Hematopoietic multipotent progenitor cell treated with erythropoietin and hydrocortisone succinate and interleukin-3 and kit ligand, for 6 days (in vitro differentiated cells): ENCODE measurements at regions not wholly inside any gene's neighbourhood (a gene's known extent, or its start where the extent isn't known, plus 50 kb on each side); places are given as distances from the start of the nearest gene placed in this dataset.

Source experiments
- DNase-seq: peaks from one replicate; pipeline ENCODE4 v3.0.0-alpha.2; 2015

DNA sequence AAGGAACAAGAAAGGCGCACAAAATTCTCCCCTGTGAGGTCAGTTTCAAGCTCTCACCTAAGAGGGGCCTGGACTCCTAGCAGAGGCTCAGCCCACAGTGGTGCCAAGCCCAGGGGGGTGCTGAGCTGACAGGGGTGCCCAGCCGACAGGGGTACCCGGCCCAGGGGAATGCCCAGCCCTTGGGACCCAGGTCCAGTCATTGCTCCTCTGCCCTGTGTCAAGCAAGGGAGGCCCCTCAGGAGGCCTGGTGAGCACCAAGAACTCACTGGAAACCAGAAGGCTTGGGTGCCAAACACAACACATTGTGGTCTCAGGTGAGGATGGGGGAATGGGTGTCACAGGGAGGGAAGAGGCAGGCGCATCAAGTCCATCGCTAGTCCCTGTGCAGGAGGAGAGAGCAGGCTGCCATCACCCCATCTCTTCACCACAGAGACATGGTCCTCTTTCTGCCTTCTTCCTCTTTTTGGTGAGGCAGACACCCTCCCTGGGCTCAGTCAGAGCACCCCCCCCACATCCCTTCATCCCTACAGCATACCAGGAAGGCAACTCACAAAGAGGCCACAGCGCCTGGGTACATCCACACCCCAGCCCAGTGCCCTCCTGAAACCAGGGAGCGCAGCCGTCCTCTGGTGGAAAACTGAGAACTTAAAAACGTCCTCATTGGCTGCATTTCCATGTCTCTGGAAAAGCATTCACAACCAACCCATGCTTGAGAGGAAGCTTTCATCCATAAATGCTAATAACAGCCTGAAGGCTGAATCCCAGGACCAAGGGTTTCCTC lies 111.3 kb downstream of the BANF2 start:
- peak; percentile 12 for DNase-seq

DNA sequence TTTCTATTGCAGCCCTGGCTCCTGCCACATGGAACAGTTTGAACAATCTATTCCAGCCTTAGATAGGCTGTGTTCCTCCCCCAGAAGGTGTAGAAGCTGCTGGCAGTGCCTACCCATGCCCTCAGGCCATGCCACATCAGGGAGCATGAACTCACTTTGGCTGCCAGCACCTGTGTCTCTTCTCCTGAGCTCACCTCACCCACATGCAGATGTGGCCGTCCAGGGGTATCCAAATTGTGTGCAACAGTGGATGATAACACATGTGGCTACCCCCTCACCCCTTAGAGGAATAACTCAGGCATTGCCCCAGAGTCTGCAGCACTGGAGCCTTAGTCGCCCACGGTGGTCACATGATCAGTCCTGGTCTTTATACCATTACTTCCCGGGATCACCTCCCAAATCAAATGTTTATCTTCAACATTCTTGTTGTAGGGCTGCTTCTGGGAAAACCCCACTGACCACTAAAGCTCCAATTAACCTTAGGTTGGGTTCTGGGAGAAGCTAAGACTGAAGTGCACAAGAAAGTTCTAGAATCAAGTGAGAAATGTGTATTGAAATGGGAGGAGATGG lies 110.4 kb downstream of the BANF2 start:
- no peak for DNase-seq

DNA sequence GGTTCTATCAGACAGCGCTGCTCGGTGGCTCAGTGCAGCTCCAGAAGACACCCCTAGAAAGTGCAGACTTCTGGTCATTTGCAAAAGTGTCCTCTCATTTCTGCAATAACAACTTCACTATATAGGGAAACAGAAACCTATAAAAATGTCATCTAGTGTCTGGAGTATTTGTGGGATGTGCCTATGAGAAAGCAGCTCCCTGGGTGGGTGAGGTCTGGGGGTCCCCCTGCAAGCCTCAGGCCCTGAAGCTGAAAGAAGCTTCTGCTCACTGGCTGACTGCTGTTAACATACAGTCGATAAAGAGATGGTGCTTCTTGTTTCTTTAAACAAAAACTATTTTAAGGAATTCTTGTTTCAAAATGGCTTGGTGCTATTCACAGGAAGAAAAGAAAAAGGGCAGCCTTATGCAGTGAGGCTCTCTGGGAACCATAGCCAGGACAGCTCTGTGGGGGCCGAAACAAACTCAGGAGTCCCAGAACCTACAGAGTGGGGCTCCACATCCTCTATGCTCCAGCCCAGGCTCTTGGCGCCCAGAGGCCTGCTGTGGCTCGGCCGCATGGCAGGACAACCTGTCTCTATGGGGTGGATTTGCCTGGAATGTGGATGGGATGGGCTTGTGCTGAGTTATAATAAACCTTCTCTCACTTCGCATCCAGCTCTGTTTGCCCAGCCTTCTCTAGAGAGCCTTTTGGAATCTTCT lies 109.7 kb downstream of the BANF2 start:
- DNase-seq, result no peak

DNA sequence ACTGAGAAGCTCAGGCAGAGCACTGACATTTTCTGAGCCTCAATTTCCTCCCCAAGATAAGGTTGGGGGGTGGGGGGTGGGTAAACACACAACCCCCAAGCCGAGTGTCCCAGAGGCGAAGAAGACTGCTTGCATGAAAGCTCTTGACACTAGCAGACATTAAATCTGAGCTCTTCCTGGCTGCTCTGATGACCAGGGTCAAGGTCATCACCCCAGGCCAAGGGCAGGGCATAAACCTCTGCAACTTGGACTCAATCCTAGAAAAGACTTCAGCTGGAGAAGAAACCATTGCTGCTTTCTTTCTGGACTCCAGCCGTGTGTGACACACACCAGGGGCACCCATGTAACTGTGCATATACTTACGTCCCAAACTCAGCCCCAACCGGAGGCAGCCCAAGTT lies 109.0 kb downstream of the BANF2 start:
- DNase-seq, result no peak

DNA sequence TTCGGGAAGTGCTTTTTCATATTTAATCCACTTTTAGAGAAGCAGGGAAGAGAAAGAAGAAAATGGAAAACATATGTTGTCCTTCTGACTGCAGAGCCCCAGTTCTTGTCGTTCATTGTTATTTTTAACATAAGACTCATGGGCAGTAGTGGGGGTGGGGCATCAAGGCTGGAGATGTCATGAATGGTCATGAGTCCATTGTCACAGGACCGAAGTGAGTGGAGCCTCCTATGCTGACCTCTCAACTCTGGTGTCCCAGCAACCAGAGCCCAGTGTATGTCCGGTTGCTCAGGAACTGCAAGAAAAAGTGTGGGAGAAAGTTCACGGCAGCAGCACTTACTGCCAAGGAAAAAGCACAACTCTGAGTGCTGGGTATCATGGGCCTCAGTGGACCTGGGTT lies 108.6 kb downstream of the BANF2 start:
- no peak for DNase-seq

DNA sequence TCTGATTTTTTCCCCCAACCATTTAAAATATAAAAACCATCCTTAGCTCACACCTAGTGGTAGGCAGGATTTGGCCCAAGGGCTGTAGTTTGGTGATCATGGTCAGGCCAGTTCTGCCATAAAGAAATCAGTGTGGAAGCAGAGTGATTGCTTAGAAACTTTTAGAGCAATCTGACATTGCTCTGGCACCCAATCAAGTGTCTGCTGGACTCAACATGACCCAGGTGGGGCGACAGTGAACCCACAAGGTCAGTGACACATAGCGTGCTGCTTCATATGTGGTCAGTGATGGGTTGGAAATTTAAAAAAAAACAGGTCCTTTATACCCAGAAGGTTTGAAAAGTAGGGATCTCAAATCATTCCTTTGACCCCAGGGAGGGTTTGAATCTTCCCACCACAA lies 107.9 kb downstream of the BANF2 start:
- DNase-seq, result no peak

DNA sequence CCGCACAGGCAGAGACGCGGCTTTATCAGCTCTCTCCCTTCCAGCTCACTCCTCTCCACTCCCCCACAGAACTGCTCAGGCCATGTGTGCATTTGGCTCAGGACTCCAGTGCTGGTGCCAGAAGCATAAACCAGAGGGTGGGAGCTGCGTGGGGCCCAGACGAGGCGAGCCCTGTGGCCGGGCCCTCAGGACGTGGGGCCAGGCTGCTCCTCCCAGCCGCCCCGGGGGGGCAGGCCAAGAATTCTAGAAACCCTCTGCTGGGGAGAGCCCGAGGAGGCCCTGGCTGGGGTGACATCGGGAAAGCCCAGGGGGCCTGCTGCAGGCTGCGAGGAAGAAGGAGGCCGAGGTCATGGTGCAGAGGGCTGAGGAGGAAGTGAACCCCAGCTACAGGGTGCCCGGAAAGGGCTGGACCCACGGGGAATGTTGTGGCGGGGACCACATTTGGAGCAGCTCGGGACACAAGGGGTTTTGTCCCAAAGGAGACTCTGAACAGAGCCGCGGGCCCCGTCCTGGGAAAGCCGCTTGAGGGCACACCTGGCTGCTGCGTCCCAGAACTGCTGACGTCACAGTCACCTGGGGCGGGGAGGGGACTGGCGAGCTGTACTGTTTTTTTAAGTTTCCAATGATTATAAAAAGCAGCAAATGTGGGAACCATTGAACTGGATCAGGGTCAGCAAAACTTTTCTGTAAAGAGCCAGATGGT lies 107.1 kb downstream of the BANF2 start:
- no peak for DNase-seq

DNA sequence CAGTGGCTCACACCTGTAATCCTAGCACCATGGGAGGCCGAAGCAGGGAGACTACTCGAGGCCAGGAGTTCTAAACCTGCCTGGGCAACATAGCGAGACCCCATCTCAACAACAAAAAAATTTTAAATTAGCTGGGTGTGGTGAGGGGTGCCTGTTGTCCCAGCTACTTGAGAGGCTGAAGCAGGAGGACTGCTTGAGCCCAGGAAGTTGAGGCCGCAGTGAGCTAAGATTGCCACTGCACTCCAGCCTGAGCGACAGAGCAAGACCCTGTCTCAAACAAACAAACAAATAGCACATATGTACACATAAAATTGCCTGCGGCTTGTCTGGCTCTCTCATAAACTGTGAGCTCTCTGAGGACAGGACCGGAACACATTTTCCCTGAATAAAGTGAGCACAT lies 106.3 kb downstream of the BANF2 start:
- no peak for DNase-seq

DNA sequence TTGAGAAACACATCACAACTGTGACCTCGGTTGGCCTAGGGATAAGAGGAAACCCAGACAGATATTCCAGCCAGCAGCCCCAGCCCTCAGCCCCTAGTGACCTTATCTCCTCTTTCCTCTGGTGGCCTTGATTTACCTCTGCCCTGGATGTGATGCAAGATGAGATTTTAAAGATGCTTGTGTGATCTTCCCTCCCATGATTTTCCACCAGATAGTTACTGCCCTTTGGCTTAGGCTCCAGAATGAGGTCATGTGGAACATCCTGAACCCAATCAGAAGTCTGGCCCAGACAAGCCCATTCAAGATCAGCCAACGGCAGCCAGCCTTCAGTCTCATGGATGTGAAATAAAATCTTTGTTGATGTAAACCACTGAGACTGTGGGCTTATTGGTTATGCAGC lies 104.0 kb downstream of the BANF2 start:
- no peak for DNase-seq

DNA sequence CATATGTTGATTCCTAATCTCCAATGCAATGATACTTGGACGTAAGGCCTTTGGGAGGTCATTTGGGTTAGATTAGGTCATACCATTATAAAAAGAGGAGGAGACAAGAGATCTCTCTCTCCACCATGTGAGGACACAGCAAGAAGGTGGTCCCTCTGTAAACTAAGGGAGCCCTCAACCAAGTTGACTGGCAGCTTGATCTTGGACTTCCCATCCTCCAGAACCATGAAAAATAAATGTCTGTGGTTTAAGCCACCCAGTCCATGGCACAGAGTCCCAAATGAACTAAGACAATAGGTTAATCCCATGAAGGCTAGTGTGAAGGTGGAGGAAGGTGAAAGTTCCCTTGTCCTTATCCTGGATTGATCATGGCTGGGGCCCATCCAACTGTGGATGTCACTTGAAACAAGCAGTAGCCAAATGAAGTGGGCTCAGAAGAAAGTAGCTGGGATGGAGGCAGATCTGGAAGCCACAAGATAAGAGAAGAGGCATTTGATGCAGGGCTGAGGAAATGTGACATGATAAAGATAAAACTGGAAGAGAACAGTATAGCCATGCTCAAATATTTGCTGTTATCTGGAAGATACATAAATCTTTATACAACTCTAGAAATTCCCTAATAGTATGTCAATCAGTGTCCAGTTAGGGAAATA lies 99.9 kb downstream of the BANF2 start:
- peak; percentile 64 for DNase-seq

DNA sequence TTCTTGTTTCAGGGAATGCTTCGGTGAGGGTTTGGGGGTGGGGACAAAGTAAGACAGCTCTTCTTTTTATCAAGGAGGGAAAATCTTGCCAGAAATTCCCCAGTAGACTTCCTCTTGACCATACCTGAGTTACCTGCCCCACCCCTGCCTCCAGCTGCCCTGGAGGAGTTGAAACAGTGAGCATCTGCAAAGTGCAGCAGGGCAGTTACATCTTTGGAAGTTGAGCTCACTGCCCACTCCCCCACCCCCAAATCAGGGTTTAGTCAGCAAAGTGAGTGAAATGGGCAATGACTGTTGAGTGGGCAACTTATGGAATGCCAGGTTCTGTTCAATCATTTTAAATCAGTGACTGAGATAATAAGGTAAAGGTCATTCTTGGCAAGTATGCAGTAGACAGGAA lies 98.8 kb downstream of the BANF2 start:
- no peak for DNase-seq

DNA sequence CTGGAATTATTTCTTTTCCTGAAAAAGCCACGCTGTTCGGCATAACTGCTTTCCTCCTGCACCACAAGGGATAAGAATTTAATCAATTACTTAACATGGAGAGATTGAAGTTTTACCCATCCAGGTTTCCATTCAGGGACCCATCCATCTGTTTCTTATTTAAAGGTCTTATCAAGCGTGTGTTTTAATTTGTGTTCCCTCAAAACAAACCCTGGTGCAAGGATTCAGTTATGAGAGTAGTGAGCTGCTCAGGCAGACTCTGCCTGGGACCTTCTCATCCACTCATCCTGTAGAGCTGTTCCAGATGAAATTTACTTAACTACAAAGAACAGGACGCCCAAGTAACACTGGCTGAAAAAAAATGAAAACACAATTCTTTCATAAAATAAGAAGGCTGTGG lies 97.8 kb downstream of the BANF2 start:
- no peak for DNase-seq

DNA sequence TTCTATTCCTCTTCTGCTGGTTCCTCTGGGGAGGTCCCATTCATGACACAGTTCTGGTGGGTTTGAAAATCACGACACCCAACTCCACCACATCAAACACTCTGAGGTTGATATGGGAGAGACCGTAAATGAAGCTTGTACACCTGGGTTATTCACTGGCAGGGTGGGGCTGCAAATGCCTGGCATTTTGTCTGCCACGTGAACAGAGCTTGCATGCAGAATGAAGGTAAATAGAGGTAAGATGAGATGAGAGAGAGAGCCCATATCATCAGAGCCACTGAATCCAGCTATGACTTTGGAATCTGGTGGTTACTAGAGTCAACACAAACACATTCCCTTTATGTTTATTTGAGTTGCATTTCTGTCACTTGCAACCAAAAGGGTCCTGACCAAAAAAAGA lies 97.4 kb downstream of the BANF2 start:
- DNase-seq, result no peak

DNA sequence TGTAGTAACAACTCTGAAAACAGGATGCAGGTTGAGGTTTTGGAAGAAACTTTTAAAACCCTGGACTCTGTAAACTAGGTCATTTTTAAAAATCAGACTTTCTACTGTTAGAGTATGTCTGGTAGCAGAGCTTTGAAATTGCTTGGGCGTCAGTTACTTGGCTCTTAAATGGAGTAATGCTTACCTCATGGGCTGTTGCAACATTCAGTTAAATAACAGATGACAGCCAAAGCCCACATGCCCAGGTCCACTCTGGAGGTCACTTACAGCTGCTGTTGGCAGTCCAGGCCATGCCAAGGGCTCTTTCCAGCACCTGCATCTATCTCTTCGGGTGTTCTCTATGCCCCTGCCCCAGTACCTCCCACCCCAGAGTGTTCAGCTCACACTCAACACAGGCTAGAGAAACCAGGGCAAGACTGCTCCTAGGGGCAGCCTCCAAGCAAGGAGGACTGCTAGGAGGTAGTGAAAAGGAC lies 96.4 kb downstream of the BANF2 start:
- no peak for DNase-seq

DNA sequence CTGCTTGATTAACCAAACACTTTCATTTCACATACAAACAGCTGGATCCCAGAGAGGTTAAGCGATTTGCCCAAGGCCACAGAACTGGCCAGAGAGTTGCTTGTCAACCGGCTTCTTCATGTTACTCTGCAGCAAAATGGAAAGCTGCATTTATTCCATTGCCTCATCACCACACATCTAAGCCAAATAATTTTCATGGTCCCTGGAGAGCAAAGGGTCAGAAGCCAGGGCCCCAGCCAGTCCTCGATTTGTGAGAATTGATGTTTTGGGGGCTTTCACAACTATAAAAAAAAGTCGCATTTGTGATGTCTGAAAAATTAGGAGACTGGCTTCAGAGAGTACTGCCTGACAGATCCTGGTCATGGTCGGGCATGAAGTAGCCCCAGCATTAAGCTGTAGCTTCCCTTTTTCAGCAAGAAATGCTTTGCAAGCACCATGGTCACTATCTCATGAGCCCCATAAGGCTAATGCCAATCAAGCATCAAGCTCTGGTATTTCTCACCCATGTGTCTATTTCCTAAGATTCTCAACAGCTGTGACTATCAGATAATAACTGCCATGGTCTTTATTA lies 95.8 kb downstream of the BANF2 start:
- peak; percentile 91 for DNase-seq

DNA sequence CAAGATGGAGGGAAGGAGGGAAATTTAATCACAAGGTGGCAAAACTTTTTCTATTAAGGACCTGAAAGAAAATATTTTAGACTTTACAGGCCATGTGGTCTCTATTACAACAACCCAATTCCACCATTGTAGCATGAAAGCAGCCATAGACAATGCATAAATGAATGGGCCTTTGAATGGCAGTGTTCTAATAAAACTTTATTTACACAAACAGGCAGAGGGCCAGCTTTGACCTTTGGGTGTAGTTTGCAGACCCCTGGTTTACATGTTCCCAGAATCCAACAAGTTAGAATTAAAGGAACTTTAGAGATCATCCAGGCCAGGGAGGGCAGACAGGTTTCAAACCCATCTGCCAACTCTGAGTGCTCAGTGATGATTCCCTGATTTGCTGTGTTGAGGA lies 95.2 kb downstream of the BANF2 start:
- DNase-seq, result no peak

DNA sequence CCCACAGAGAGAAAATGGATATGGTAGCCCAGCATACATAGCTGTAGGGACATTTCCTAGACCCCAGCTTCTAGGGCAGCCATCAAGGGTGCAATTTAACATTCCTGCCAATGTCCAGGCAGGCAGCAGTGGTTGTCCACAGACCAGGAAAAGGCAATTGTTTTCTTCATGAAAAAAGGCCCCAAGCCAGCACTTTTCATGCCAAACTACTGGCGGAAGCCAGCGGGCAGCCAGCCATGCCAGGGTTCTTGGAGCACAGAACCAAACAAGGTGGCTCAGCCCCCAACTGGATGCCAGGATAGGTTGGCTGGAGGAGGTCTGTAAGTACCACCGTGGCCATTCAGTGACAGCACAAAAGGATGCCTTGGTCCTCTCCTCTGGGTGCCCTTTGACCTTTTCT lies 94.6 kb downstream of the BANF2 start:
- no peak for DNase-seq

DNA sequence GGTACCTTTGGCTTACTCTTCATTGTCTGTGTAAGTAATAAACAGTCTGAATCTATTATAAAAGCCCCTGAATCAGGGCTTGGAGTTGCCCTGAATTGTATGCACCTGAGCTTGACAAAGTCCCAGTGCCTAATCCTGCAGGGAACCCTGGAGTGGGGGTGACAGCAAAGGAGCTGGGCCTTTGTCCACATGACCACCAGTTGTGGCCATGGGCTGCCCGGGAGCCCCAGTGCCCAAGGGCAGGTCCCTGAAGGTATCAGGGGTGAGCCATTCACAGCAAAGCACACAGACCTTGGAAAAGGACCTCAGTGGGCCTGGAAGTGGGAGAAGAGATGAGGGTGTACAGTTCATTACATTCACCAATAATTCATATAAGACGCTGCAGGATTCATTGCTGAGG lies 94.2 kb downstream of the BANF2 start:
- DNase-seq, result no peak

DNA sequence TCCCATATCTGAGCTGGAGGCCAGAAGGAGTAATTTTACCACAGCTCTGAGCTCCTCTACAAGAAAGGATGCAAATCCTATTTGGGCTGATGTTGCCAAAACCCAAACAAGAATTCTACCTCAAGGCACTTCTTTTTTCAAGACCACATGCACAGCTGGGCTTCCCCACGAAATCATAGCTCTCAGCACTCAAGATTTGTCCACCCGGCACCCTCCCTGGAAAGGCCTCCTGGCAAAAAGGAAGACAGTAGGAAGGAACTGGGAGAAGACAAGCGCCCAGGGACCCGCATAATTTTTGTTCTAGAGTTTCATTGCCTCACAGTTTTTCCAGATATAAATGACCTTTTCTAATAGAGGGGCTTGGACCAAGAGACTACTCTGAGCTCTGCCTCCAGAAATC lies 90.5 kb downstream of the BANF2 start:
- DNase-seq, result no peak

DNA sequence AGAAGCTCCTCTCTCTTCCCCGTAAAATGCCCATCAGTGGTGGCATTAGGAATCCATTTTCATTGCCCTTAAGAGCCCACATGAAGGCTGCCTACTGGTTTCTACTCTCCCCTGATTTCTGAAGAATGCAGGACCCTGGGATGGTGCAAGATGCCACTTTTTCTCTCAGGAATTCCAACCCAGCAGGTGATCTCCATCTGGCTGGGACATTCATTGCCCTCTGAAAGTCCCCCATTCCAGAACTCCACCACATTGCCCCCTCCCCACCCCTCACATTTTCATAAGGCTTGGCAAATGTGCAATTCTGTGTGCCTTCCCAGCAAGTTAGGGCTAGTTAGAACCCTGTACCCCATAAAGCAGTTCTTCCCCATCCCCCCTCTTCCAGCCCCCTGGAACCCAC lies 88.0 kb downstream of the BANF2 start:
- no peak for DNase-seq

DNA sequence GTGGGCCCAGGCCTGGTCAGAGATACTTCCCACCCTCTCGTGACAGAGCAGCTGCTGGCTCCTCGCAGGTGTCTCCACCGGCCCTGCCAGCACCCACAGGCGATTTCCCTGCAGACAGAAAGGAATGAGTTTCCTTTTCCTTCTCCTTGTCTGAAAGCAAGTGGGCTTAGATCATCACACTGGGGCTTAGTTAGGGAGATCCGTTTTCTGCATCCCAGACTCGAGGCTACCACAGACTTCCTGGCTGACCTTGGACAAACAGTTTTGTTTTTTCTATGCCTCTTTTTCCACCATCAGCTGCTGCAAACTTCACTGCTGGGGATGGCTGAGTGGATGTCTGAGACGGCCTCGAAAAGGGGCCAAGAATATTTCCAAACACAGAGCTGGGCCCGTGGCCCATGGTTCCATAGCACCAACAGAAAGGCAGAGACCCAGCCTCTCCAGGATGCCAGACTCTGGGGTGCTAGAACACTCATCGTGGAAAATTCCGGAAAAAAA lies 86.5 kb downstream of the BANF2 start:
- DNase-seq, result no peak
